ENCODE measurements at regions not wholly inside any gene's neighbourhood (a gene's known extent, or its start where the extent isn't known, plus 50 kb on each side); places are given as distances from the start of the nearest gene placed in this dataset.

DNA sequence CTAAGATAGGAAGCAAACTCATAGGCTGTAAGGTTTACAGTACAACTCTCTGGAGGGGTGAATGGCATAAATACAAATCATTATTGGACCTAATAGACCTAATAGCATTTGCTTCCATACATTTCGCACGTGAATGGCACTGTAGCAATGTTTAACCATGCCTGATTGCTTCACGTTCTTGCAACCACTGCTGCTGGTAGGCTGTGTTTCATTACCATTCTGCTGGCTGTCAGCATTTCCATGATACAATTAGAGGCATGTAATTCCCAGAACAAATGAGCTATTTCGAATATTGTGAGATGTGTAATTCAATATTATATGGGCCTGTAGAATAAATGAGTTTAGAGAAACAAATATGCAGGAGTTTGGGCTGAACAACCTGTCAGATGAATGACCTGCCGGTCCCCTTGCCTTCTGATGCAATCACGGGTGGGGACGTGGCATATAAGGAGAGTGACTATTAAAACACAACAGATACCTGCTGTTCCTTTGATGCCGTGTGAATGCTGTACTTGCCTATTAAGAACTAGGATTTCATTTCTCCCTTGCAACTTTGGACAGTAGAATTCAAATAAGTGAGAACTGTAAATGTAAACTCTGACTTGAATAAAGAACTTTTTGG, 393.4 kb downstream of the ACTR3B start:
- TF ChIP-seq, protein P1, sequence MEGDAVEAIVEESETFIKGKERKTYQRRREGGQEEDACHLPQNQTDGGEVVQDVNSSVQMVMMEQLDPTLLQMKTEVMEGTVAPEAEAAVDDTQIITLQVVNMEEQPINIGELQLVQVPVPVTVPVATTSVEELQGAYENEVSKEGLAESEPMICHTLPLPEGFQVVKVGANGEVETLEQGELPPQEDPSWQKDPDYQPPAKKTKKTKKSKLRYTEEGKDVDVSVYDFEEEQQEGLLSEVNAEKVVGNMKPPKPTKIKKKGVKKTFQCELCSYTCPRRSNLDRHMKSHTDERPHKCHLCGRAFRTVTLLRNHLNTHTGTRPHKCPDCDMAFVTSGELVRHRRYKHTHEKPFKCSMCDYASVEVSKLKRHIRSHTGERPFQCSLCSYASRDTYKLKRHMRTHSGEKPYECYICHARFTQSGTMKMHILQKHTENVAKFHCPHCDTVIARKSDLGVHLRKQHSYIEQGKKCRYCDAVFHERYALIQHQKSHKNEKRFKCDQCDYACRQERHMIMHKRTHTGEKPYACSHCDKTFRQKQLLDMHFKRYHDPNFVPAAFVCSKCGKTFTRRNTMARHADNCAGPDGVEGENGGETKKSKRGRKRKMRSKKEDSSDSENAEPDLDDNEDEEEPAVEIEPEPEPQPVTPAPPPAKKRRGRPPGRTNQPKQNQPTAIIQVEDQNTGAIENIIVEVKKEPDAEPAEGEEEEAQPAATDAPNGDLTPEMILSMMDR (IDR thresholded peaks at IDR 0.05; ENCODE audit: insufficient read depth, low read depth, low read length), result no peak
- no peak for TF ChIP-seq EZH2 (IDR thresholded peaks at IDR 0.05; ENCODE audit: insufficient read depth, low read length)
- Histone ChIP-seq H3K27ac (ENCODE audit: low read depth, low read length) (no peak overlapping the region), H2AFZ (ENCODE audit: low read depth, low read length) (no peak overlapping the region), H3K9me3 (ENCODE audit: insufficient read depth, low read depth, low read length) (peaks cover 9% of the 10 kb centered on the region), H3K27me3 (ENCODE audit: insufficient read depth, low read length) (no peaks in the 10 kb centered on the region), H3K4me1 (ENCODE audit: insufficient read depth, low read length) (no peaks in the 10 kb centered on the region), H3K4me2 (ENCODE audit: low read length) (no peak overlapping the region), H3K36me3 (ENCODE audit: insufficient read depth, low read length) (no peaks in the 10 kb centered on the region), H3K79me2 (ENCODE audit: insufficient read depth, low read length) (no peaks in the 10 kb centered on the region), H3K4me3 (ENCODE audit: insufficient read depth, low read depth, low read length) (no peak overlapping the region), H3K9ac (ENCODE audit: low read length) (no peak overlapping the region), H4K20me1 (ENCODE audit: insufficient read depth, low read length) (no peaks in the 10 kb centered on the region)
- Mint-ChIP-seq H3K4me1 (ENCODE audit: low read depth, unreplicated experiment) (no peaks in the 10 kb centered on the region), H3K9me3 (ENCODE audit: unreplicated experiment) (no peaks in the 10 kb centered on the region), H3K27ac (ENCODE audit: unreplicated experiment) (no peak overlapping the region), H3K36me3 (ENCODE audit: low read depth, unreplicated experiment) (no peaks in the 10 kb centered on the region), H3K27me3 (ENCODE audit: low read depth, unreplicated experiment) (peaks cover 2% of the 10 kb centered on the region), H3K4me3 (ENCODE audit: unreplicated experiment) (no peak overlapping the region)
- no peak for DNase-seq (ENCODE audit: low read depth)
- FAIRE-seq, result no peak

DNA sequence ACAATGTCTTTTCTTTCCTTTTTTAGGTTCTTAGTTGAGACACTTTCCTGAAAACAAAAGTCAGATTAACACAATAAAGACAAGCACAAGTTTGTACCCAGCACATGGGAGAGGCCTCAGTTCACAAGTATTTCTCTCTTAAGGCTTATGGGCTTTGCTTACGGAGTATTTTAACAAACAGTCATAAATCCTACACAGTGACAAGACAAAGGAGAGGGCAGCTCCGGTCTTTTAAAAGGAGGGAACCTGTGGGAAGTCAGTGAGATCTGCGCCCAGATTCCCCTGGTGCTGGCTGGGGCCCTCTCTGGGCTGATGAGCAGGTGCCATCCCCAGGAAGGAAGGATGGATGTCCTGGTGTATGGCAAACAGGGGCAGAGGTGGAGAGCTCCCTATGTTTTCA, 398.6 kb downstream of the ACTR3B start:
- Histone ChIP-seq H3K4me2 (ENCODE audit: low read length) (no peak overlapping the region), H3K9me3 (ENCODE audit: insufficient read depth, low read depth, low read length) (peaks cover 13% of the 10 kb centered on the region), H3K4me3 (ENCODE audit: insufficient read depth, low read depth, low read length) (no peak overlapping the region), H4K20me1 (ENCODE audit: insufficient read depth, low read length) (no peaks in the 10 kb centered on the region), H3K27me3 (ENCODE audit: insufficient read depth, low read length) (no peaks in the 10 kb centered on the region), H3K79me2 (ENCODE audit: insufficient read depth, low read length) (no peaks in the 10 kb centered on the region), H3K27ac (ENCODE audit: low read depth, low read length) (no peak overlapping the region), H3K36me3 (ENCODE audit: insufficient read depth, low read length) (no peaks in the 10 kb centered on the region), H3K4me1 (ENCODE audit: insufficient read depth, low read length) (no peaks in the 10 kb centered on the region), H3K9ac (ENCODE audit: low read length) (no peak overlapping the region), H2AFZ (ENCODE audit: low read depth, low read length) (no peak overlapping the region)
- no peak overlapping the region for H3K27ac Mint-ChIP-seq (ENCODE audit: unreplicated experiment)
- peaks cover 2% of the 10 kb centered on the region for H3K27me3 Mint-ChIP-seq (ENCODE audit: low read depth, unreplicated experiment)
- DNase-seq (ENCODE audit: low read depth) (no peak), FAIRE-seq (no peak)
- H3K9me3 Mint-ChIP-seq (ENCODE audit: unreplicated experiment), result no peaks in the 10 kb centered on the region
- TF ChIP-seq, protein P1 (IDR thresholded peaks at IDR 0.05; ENCODE audit: insufficient read depth, low read depth, low read length), result no peak
- no peak for TF ChIP-seq EZH2 (IDR thresholded peaks at IDR 0.05; ENCODE audit: insufficient read depth, low read length)
- no peak overlapping the region for H3K4me3 Mint-ChIP-seq (ENCODE audit: unreplicated experiment)
- H3K4me1 Mint-ChIP-seq (ENCODE audit: low read depth, unreplicated experiment), result no peaks in the 10 kb centered on the region
- H3K36me3 Mint-ChIP-seq (ENCODE audit: low read depth, unreplicated experiment), result no peaks in the 10 kb centered on the region

DNA sequence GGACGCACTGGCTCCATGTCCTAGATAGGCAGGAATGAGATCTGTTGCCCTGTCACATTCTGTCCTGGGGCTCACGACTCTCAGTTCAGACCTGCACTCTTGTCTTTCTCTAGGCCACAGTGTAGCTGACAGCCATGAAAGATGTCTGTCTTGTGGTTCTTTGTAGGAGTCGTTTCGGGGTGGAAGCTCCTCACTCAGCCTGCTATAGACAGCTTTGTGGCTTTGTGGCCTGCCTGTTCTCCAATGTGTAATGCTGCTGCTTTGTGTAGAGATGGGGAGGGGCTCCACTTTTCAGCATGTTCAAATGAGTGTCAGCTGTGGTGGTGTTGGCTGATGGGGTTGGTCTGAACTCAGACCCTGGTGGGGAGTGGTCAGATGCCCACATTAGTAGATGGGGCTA, 410.7 kb downstream of the ACTR3B start:
- no peaks in the 10 kb centered on the region for H3K27me3 ChIP-seq (ENCODE audit: insufficient read depth, low read length)
- Mint-ChIP-seq H3K36me3 (ENCODE audit: low read depth, unreplicated experiment) (no peaks in the 10 kb centered on the region), H3K4me1 (ENCODE audit: low read depth, unreplicated experiment) (no peaks in the 10 kb centered on the region), H3K4me3 (ENCODE audit: unreplicated experiment) (no peak overlapping the region), H3K27me3 (ENCODE audit: low read depth, unreplicated experiment) (no peaks in the 10 kb centered on the region), H3K9me3 (ENCODE audit: unreplicated experiment) (peaks cover 2% of the 10 kb centered on the region), H3K27ac (ENCODE audit: unreplicated experiment) (no peak overlapping the region)
- H2AFZ ChIP-seq (ENCODE audit: low read depth, low read length), result no peak overlapping the region
- no peak for DNase-seq (ENCODE audit: low read depth)
- no peak for FAIRE-seq
- peaks cover 3% of the 10 kb centered on the region for H3K9me3 ChIP-seq (ENCODE audit: insufficient read depth, low read depth, low read length)
- no peak for TF ChIP-seq EZH2 (IDR thresholded peaks at IDR 0.05; ENCODE audit: insufficient read depth, low read length)
- TF ChIP-seq, protein P1 (IDR thresholded peaks at IDR 0.05; ENCODE audit: insufficient read depth, low read depth, low read length), result no peak
- no peak overlapping the region for H3K9ac ChIP-seq (ENCODE audit: low read length)
- no peak overlapping the region for H3K4me2 ChIP-seq (ENCODE audit: low read length)
- no peaks in the 10 kb centered on the region for H3K79me2 ChIP-seq (ENCODE audit: insufficient read depth, low read length)
- no peaks in the 10 kb centered on the region for H3K4me1 ChIP-seq (ENCODE audit: insufficient read depth, low read length)
- H3K4me3 ChIP-seq (ENCODE audit: insufficient read depth, low read depth, low read length), result no peak overlapping the region
- H3K36me3 ChIP-seq (ENCODE audit: insufficient read depth, low read length), result no peaks in the 10 kb centered on the region
- H3K27ac ChIP-seq (ENCODE audit: low read depth, low read length), result no peak overlapping the region
- H4K20me1 ChIP-seq (ENCODE audit: insufficient read depth, low read length), result no peaks in the 10 kb centered on the region
